CD4-positive, alpha-beta T cell treated with Interleukin-4 for 4 hours (primary cell): ENCODE measurements at regions not wholly inside any gene's neighbourhood (a gene's known extent, or its start where the extent isn't known, plus 50 kb on each side); places are given as distances from the start of the nearest gene placed in this dataset.
"Not testable (repeated sequence)": the region's sequence is repeated elsewhere in the genome, so short reads cannot be mapped to it uniquely, and the experiment has no call there.

Experiments
- DNase-seq: peaks from one replicate; pipeline ENCODE4 v3.0.0-alpha.2; 2020

DNA sequence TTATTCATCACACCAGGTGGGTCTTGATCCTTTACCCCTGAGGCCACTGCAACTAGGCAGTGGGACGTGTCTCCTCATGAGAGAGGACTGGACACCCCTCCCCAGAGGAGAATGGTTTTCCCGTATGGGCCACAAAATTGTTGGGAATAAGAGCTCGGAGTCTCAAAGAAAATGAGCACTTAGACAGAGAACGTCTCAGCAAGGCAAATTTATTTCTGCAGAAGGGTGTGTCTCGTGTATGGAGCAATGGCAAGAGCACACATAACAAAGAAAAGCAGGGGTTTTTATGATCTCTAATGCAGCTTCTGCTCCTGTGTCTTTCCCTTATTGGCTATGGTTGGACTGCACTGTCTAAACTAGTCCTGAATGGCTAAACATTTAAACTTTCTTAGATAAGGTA, 803.5 kb downstream of the PLOD2 start:
- DNase-seq, result no peak

GRCh38 chr3:145359040-145359439, 801.9 kb downstream of the PLOD2 start:
- DNase-seq, result no peak

DNA sequence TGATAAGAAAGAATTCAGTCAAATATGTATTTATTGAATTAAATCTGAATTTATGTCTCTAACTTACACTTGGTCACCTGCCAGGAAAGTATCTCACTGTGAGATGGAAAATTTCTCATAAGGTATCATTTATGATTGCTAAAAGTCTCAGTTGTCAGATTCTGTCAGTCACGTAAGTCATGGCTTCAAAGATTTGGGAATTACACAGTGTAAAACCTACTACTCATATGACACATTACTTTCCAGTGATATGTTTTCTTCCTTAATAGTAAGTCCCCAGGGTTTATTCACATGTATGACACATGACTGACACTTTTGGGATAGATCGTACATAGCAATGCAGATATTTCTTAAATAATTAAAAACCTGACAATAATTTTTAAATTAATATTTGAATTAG, 792.2 kb downstream of the PLOD2 start:
- no peak for DNase-seq

GRCh38 chr3:145370870-145371269, 790.1 kb downstream of the PLOD2 start:
- no peak for DNase-seq

DNA sequence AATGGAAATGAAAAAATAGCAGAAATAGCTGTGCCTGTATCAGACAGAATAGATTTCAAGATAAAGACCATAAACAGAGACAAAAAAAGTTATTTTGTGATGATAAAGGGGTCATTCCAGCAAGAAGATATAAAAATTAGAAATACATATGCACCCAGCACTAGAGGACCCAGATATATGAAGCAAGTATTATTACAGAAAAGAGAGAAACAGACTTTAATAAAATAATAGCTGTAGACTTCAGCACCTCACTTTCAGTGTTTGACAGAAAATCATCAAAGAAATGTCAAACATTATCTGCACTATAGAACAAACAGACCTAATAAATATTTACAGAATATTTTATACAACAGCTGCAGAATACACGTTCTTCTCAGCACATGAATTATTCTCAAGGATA, 783.7 kb downstream of the PLOD2 start:
- DNase-seq, result no peak

DNA sequence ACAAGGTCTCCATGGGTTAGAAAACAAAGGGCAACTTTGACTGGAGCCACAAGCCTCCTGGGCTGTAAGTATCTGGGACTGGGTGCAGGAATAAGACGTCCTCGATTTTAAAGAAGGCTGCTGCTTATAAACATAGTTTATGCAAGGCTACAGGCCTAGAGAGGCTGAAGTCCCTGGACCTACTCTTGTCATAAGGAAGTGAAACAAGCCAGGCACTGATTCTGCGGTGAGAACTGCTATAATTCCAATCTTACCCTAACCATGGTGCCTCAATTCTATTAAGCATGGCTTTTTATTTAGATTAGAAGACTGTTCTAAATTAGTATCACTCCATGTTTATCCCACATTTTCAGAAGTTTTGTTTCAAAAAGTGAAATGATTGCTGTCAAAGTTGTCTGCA, 777.6 kb downstream of the PLOD2 start:
- DNase-seq, result no peak

- no peak for DNase-seq
Measured at GRCh38 chr3:145384307-145384706, 776.7 kb downstream of the PLOD2 start.

GRCh38 chr3:145387211-145387610, 773.8 kb downstream of the PLOD2 start:
- no peak for DNase-seq

DNA sequence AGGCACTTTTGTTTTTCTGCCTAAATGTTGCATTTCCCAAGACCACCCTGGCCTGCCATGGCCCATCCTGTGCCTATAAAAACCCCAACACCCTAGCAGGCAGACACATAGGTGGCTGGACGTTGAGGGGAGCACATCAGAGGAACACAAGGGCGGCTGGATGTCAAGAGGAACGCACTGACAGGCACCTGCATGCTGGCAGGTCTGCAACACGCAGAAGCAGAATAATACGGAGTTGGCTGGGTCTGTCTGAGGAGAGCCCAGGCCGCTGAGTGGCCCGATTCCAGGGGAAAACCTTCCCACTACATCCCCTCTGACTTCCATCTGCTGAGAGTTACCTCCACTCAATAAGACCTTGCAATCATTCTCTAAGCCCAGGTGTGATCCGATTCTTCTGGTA, 765.6 kb downstream of the PLOD2 start:
- no peak for DNase-seq

DNA sequence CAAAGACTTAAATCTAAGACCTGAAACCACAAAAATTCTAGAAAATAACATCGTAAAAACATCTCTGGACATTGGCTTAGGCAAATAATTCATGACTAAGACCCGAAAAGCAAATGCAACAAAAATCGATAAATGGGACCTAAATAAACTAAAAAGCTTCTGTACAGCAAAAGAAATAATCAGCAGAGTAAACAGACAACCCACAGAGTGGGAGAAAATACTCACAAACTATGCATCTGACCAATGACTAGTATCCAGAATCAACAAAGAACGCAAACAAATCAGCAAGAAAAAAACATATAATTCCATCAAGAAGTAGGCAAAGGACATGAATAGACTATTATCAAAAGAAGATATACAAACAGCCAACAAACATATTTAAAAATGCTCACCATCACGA, 749.4 kb downstream of the PLOD2 start:
- DNase-seq, result no peak

DNA sequence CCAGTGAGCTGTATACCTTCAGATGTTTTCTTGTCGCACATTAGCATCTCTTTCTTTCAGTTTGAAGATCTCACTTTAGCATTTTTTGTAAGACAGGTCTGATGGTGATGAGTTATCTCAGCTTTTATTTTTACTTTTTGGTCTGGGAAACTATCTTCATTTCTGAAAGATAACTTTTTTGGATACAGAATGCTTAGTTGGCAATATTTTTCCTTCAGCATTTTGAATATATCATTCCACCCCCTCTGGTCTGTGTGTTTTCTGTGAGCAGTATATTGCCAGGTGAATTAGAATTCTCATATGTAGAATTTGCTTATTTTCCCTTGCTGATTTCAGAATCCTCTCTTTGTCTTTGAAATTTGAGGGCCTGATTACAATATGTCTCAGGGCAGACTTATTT, 743.3 kb downstream of the PLOD2 start:
- no peak for DNase-seq

GRCh38 chr3:145422556-145422955, 738.4 kb downstream of the PLOD2 start:
- DNase-seq, result no peak

GRCh38 chr3:145427355-145427754, 733.6 kb downstream of the PLOD2 start:
- DNase-seq, result no peak

DNA sequence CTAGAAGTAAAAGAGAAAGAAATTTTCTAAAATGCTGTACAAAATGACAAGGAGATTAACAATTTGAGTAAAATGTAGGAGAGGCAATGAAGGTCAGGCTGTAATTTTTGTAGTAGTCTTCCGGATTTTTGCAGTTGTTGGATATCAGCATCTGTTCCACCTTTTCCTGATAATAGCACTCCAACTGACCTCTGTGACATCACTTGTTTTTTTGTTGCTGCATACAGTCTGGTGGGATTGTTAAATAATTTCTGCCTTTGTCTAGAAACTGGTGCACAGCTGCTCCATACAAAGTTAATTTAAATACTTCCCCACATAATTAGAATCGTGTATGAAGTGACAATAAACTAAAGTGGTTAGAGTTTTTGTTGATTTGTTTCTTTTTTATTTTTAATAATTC, 731.4 kb downstream of the PLOD2 start:
- no peak for DNase-seq

DNA sequence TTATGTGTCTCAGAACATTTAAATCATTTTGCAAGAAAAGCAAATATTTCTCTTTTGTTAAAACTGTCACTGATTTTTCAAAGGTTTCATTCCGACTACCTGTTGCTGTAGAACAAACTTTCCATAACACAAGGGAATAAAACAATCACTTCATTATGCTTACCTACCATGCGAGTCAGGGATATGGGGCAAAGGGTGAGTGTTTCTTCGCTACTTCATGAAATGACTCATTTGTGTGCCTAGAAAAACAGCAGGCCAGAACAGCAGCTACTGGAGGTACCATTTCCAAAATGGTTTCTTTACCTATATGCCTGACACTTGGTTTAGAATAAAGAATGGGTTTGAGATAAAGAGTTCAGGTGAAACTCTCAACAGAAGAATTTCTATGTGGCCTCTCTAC, 712.5 kb downstream of the PLOD2 start:
- no peak for DNase-seq

- no peak for DNase-seq
Measured at GRCh38 chr3:145450018-145450682, 710.8 kb downstream of the PLOD2 start.

DNA sequence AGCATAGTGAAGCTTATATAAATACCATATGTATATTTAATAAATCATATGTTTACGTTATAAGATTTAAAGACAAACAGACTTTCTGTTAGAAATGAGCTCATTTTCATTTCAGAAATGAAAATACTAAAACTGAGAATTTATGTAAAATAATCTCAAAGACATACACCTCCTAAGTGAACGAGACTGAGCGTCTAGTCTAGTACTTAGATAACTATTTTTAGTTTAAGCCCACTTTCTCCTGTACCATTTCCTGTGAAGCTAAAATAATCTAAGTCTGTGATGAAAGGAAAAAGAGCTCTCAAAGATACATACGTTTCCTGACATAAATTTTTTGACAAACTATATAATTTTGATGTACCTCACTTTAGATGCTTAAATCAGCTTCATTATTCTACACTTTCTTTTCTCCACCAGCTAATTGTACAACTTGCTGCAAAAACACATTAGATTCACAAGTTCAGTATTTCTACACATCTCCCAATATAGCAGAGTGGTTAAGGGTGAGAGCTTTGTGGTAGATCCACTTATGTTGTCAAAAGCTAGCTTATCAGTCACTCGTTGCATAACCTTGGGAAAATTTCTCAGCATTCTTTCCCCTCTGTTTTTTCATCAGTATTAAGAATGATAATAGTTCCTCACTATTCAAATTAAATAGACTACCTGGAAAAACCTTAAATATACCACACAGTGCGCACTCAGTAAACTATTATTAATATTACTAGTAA, 703.0 kb downstream of the PLOD2 start:
- DNase-seq, result no peak

GRCh38 chr3:145459681-145460080, 701.3 kb downstream of the PLOD2 start:
- DNase-seq, result not testable (repeated sequence)

DNA sequence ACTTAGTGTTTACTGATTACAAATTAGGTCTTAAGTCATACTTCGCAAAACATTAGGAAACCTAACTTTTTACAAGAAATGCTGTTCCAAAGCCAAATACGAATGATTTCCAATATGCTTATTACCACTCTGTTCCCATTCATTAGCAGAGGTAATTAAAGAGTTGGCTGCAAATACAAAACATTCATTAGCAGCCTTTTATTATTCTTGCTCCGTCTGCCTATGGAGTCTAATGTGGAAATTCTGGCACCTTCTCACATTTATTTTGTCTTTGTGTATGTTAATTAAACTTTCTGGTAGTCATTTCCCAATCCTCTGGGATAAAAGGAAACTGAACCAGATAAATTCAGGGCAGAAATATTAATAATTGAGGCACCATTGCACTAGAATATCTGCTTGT, 689.0 kb downstream of the PLOD2 start:
- no peak for DNase-seq

GRCh38 chr3:145482735-145483134, 678.2 kb downstream of the PLOD2 start:
- not testable (repeated sequence) for DNase-seq

DNA sequence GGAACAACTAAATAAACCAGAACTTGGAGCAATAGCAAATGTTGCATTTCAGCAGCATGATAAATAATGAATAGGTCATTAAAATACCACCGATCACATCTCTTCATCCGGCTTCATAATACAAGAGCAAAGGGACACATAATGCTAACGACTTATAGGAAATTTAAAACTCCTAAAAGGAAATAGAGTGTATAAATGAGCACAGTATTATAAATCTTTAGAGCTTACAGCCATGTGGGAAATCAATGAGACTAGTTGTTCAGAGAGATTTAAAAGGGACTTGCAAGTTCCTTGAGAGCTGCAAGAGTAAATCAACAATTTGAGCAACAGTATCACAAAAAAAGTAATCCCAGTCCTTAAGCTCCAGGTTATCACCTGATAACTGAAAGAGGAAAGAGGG, 677.0 kb downstream of the PLOD2 start:
- DNase-seq, result no peak

GRCh38 chr3:145489011-145489410, 672.0 kb downstream of the PLOD2 start:
- no peak for DNase-seq

- no peak for DNase-seq
Measured at GRCh38 chr3:145490088-145491048, 670.6 kb downstream of the PLOD2 start.

DNA sequence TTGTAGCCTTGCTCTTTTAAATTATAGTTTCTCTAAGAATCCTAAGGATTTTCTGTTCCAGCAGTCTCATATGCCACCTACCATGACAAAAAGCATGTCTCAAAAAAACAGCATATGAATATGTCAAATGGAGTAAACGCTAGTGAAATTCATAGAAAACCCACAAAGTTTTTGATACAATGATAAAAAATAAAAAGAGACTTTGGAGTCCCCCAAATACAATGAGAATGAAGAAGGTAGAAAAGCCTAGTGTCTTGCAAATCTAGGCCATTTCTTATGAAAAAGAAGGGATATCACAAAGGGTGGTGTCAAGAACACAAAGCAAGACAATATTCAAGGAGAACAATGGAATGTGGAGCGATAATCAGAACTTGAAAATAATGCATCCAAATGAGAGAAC, 668.5 kb downstream of the PLOD2 start:
- DNase-seq, result no peak
